ENCODE measurements at regions not wholly inside any gene's neighbourhood (a gene's known extent, or its start where the extent isn't known, plus 50 kb on each side); places are given as distances from the start of the nearest gene placed in this dataset.

DNA sequence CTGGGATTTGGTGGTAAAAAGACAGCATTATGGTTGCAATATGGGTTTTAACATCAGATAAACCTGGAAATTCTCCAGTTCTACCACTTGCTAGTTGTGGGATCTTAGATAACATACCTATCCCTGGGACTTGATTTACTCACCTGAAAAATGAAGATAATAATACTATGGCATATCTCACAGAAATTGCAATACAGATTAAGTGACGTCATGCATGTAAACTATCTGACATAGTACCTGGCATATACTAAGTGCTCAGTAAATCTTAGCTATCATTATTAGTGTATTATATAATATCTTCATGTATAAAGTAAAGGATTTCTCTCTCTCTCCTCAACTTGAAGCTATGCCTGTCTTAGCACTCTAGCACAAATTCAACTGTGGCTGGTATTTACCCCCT lies 192.5 kb downstream of the PCDH19 start:
- TF ChIP-seq CTCF (IDR thresholded peaks at IDR 0.05): no peak
- TF ChIP-seq POLR2A (IDR thresholded peaks at IDR 0.05): no peak
